ENCODE measurements at regions not wholly inside any gene's neighbourhood (a gene's known extent, or its start where the extent isn't known, plus 50 kb on each side); places are given as distances from the start of the nearest gene placed in this dataset.
"Not testable (repeated sequence)": the region's sequence is repeated elsewhere in the genome, so short reads cannot be mapped to it uniquely, and the experiment has no call there.

DNA sequence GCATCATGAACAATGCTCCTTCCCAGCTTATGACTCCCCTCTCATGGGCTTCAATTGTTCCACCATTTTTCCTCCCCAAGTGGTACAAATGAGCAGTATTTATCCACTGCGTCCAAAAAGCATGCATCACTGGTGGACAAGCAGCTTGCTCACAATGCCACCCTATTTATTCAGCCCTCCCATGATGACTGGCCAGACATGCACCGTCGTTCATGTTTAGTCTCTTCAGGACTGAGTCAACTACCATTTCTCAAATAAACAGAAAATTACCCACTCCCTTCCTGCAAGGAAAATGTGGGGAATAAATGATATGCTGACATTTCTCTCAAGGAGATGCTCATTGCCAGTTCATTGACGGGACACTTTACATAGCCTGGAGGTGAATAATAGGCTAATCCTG, 300.4 kb downstream of the C6orf118 start:
- DNase-seq (ENCODE audit: low spot score) = no peak

DNA sequence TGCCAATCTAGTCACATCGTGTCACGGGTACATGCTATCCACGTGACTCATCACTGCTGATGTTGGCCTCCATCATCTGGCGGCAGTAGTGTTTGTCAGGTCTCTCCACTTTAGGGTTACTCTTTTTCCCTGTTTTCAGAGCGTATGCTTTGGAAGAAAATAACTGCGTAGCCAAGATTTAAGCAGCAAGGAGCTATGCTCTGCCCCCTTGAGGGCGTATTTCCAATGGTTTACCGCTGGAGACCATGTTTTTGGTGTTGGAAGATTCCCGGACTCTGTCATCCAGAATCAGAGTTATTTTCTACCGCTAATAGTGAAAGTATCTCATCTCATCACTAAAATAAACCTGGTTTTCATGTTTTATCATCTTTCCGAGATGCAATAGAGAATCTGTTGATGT, 306.5 kb downstream of the C6orf118 start:
- DNase-seq (ENCODE audit: low spot score) = no peak

DNA sequence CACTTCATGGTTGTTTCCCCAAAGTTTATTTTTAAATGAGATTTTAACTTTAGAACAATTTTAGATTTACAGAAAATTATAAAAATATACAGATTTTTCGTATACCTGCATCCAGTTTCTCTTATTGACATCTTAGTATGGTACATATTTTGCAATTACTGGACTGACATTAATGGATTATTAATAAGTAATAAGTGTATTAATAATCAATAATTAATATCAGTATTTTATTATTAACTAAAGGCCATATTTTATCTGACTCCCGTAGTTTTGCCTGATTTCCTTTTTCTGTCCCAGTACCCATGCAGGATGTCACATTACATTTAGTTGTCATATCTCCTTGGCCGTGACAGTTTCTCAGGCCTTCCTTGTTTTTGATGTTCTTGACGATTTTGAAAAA, 307.0 kb downstream of the C6orf118 start:
- no peak for DNase-seq (ENCODE audit: low spot score)

DNA sequence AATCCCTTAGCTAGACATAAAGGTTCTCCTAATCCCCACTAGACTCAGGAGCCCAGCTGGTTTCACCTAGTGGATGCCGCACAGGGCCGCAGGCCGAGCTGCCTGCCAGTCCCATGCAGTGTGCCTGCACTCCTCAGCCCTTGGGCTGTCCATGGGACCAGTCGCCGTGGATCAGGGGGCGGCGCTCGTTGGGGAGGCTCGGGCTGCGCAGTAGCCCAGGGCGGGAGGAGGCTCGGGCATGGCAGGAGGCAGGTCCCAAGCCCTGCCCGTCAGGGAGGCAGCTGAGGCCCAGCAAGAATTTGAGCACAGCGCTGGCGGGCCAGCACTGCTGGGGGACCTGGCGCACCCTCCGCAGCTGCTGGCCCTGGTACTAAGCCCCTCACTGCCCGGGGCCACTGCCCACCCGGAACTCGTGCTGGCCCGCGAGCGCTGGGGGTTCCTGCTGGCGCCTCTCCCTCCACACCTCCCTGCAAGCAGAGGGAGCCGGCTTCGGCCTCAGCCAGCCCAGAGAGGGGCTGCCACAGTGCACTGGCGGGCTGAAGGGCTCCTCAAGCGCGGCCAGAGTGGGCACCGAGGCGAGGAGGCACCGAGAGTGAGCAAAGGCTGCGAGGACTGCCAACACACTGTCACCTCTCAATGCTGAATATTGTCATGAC, 307.8 kb downstream of the C6orf118 start:
- DNase-seq (ENCODE audit: low spot score) = no peak

DNA sequence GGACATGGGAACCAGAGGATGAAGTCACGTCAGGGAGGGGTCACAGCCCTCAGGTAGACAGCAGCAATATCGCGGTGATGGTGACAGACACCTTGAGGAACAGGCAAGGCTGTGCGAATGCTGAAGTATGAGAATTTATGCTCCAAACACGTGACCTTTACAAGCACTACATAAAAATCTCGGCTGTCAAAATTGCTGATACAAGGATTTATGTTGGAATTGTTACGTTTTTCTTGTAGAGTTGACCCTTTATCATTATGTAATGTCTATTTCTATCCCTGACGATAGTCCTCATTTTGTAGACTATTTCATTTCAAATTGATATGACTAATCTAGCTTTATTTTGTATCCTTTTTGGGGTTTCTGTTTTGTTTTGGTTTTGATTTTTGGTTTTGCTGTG, 311.1 kb downstream of the C6orf118 start:
- DNase-seq (ENCODE audit: low spot score) = no peak

DNA sequence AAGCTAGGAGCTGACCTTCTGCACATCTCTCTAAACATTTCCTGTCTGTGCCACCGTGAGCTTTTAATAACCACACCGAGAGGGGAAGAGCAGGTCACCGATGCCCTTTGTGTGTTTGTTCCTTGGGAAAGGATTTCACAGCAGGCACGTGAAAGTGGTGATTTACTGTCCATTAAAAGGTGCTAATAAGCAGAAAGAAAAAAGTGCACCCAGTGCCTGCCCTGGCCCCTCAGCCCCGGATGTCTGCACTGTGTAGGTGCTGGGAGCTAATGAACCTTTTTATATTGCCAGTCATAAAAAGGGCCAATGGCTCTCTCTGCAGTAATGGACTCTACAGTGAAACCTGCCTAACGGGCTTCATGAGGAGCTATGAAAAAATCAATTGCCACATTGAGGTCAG, 312.6 kb downstream of the C6orf118 start:
- DNase-seq (ENCODE audit: low spot score) = no peak

DNA sequence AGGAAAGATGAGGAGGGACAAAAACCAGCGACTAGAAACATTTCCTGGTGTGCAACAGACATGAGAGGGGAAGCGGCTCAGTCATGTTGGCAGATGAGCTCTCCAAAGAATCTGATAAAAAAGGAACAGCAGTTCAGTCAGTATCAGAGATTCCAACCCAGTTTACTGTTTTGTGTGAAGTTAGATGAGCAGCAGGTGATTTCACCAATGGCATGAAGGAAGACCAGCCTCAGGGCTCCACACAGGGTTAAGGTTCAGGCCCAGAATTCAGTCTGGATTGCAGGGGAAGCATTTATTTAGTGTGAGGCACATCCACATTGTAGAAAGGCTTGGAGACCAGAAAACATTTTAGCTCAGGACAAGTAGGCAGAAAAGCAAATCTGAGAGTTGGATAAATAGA, 317.8 kb downstream of the C6orf118 start:
- no peak for DNase-seq (ENCODE audit: low spot score)

DNA sequence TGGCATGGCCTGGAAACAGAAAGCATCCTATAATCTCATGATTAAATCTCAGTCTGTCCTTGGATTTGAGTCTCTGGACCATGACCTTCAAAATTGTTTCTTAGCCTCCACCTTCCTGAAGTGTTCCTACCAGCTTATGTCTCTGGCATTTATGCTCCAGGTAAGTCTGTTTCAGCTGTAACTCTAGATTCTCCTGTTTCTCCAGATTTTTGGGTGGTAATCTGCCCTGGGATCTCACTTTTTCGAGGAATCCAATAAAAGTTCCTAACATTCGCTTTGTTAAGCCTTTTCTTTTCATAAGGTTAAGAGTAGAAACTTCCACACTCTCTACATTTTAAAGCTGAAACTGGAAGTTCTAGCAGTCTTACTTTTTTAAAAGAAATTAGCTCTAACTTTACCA, 318.5 kb downstream of the C6orf118 start:
- no peak for DNase-seq (ENCODE audit: low spot score)

DNA sequence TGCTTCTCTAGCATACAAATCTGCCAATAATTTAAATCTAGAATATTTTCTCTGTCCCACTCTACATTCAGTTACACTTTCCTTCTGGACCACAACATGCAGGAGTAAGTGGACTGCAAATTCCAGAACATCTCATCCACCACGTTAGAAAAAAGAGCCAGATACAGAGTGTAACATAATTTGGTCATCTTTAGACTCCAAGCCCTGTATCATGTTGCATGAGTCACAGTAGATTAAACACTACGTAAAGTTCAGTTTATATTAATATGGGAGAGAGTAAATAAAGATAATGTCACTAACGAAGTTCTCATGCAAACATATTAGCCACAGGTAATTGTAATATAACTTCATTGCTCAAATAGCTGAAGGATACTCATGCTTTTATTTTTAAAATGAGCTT, 327.0 kb downstream of the C6orf118 start:
- no peak for DNase-seq (ENCODE audit: low spot score)

DNA sequence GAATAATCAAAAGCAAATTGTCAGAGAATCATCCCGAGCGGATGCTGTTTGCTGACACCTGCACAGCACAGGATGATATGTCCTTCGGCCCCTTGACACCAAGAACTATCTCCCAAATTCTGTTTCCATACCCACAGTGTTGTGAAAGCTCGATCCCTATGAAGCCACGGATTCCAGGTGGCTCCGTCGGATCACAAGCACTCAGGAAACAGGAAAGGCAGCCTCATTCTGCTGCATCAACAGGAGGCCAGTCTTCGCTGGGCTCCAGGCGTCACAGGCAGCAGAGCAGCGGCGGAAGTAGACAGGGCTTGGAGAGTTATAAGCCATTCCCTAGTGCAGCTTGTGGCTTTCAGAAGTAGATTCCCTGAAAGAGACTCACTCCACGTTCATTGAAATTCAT, 342.3 kb downstream of the C6orf118 start:
- no peak for DNase-seq (ENCODE audit: low spot score)

DNA sequence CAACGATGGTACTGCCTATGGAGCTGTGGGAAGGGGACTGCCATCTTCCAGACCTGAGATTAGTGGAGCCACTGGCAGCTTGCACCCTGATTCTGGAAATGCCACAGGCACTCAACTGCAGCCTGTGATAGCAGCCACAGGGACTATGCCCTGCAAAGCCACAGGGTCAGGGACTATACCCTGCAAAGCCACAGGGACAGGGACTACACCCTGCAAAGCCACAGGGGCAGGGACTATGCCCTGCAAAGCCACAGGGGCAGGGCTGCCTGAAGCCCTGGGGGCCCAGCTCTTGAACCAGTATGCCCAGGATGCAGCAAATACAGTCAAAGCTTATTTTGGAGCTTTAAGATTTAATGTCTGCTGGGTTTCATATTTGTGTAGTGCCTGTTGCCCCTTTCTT, 346.6 kb downstream of the C6orf118 start:
- DNase-seq (ENCODE audit: low spot score) = no peak

DNA sequence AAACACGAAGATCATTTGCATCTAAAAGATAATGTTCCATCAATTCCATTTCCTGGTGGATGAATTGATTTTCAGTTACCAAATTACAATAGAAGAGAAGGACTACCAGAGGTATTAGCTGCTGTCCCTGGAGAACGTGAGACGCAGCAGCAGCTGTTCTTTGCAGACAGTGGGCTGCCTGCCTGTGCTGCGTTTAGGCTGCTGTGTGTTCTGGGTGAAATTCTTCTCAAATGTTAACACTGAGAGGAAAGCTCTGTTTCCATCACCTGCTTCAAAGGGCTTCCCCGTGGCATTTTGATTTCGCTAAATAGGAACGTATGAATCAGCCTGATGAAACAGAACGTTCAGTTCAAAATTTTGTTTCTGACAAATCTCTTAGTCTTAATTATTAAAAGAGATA, 362.2 kb downstream of the C6orf118 start:
- DNase-seq (ENCODE audit: low spot score) = no peak

DNA sequence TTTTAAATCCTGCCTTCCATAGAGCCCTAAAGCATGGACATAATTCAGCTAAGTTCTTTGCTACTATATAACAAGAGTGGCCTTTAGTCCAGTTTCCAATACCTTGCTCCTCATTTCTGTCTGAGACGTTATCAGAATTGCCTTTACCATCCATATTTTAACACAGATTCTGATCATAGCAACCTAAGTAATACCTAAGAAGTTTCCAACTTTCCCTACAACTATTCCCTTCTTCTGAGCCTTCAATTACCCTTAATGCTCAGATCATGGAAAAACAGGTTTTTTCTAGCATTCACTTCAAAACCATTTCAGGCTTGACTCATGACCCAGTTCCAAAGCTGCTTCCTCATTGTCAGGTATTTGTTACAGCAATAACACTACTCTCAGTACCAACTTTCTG, 367.1 kb downstream of the C6orf118 start:
- DNase-seq (ENCODE audit: low spot score) = no peak

DNA sequence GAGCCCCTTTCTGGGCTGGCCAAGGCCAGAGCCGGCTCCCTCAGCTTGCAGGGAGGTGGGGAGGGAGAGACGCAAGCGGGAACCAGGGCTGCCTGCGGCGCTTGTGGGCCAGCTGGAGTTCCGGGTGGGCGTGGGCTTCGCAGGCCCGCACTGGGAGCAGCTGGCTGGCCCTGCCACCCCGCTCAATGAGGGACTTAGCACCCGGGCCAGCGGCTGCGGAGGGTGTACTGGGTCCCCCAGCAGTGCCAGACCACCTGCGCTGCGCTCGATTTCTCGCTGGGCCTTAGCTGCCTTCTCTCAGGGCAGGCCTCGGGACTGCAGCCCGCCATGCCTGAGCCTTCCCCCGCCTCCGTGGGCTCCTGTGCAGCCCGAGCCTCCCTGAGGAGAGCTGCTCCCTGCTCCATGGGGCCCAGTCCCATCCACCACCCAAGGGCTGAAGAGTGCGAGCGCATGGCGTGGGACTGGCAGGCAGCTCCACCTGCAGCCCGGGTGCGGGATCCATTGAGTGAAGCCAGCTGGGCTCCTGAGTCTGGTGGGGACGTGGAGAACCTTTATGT, 376.1 kb downstream of the C6orf118 start:
- not testable (repeated sequence) for DNase-seq (ENCODE audit: low spot score)

DNA sequence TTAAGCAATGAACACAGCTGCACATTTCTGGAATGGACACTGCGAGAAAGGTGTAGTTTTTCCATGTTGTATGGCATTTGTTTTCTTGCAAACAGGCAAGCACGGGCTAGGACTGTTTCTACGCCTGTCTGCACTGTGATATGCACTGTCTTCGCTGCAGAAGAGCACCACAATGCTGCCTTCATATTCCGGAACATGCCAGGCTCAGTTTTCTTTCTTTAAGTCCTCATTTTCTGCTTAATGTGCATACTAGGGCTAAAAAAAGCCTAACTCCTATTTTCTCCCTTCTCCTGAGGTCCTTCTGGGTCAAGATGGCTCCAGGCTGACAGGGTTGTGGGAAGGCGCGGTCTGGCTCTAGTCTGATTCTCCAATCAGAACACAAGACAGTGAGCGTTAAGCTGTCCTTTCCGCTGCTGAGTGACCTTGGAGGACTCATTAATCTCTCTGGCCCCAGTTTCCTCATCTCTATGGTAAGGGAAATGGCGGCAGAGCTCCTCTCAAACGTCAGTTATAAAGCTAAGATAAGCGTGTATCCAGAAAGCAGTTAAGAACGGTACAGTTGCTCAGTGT, 379.9 kb downstream of the C6orf118 start:
- DNase-seq (ENCODE audit: low spot score) = no peak

DNA sequence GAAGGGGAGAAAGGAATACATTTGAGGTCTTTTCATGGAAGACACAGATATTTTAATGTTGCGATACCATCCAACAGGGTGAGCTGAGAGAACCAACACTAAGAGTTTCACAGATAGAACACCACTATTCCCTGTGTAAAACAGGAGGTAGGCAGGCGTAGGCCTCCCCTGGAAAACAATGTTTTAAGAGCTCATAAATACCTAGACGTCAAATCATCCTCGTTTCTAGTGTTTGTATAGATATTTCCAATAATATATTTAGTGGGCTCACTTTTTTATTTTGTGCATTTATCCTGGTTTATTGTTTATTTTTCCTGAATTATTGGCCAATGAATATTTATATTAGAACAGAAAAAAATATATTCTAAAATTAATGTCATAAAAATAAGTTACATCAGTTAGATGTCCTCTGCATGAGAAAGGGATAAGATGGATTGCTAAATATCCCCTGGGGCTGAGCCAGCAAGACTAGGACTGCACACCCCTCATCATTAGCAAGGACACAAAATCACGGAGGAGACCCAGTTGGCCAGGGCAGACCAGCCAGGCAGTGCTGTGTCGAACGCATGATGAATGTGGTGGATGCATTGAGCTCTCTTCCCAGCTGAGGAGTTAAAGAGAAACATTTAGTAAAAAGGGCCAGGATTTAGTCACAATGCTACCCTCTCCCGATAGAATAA, 380.5 kb downstream of the C6orf118 start:
- DNase-seq (ENCODE audit: low spot score) = no peak

DNA sequence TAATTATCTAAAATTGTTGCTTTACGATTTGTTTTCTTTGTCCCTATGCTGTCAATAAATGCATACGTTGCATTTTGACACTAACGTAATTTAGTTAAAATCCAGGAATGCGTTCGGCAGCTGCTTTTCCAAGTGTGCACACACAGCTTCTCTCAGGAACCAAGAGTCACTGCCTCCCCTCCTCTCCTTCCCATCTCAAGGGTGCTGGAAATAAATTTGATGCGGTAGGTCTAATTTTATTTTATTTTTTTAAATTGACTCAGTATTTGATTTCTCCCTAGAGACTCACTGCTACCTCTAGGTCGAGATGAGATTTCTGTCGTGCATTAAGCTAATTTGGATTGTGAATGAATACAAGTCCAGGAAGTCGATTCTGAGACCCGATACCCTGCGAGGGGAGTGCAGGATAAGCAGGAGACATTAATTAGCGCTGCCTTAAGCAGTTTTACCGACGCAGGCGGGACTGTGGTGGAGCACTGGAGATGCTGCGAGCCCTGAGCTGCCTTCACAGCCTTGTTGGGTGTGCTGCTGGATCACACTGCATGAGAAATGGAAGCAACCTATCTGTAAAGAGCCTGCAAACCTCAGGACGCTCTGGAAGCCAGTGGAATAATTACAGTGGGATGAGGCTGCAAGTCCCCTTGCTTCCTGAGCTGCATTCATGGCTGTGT, 381.2 kb downstream of the C6orf118 start:
- DNase-seq (ENCODE audit: low spot score) = no peak

DNA sequence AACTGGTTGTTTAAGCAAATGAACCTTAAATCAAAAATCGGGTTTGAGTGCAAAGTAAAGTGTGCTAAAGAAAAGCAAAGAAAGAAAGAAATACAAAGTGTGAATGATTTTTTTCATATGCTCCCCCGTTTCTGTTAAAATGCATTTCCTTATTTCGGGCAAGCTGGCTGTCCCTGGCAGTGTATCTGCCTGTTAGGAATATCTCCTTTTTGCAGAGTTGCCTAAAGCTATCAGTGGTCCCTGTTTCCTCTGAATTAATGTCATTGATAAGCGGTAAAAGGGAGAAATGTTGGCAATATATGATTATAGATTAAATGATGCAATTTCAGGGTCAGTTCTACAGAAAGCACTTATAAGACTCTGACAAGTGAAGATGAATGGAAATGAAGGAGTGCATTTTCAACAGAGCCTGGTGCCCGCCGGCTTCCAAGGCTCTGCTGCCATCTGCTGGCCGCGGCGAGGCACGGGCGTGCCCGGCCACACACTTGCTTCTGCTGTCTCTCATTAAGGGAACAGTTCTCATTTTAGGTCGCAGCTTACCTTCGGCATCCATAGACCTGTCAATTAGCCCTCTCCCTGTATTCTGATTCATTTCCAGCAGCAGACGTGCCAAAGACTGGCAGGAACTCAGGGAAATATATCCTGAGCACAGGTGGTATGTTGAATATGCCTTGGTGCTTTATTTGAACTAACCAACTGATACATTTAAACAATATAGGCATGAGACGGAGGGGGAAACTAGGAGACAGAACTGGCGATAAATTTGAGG, 381.9 kb downstream of the C6orf118 start:
- DNase-seq (ENCODE audit: low spot score) = peak; percentile 34

DNA sequence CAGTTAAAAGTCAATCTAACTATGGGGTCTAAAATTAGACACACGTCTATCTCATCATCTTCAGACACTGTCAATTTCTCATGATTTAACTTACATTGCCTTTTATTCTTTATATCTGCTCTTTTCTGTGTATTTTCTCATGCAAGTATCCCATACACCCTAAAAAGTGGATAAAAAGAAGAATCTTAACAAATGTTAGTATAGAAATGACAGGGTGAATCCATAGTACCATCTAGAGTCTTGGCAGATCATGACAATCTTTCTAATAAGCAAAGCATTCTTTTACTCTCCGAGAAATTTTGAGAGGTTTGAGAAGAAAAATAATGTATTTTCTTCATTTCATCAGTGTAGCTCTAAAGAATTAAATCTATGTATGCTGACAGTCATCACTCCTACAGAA, 382.7 kb downstream of the C6orf118 start:
- DNase-seq (ENCODE audit: low spot score) = no peak

DNA sequence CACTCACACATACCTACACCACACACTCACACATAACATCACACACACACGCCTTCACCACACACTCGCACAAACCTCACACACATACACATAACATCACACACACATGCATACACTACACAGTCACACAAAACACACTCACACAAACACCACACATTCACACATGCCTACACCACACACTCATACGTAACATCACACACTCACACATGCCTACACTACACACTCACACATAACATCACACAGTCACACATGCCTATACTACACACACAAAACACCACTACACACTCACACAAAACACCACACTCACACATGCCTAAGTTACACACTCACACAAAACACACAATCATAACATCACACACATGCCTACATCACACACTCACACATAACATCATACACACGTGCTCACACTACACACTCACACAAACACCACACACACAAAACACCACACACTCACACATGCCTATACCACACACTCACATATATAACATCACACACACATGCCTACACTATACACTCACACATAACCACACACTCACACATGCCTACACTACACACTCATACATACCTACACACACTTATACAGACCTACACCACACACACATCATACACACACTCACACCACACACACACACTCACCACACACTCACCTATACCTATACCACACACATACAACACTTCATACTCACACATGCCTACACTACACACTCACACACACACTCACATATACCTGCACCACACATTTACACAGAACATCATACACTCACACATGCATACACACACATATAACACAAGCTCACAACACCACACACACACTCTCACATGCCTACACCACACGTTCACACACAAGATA, 383.5 kb downstream of the C6orf118 start:
- DNase-seq (ENCODE audit: low spot score) = no peak

DNA sequence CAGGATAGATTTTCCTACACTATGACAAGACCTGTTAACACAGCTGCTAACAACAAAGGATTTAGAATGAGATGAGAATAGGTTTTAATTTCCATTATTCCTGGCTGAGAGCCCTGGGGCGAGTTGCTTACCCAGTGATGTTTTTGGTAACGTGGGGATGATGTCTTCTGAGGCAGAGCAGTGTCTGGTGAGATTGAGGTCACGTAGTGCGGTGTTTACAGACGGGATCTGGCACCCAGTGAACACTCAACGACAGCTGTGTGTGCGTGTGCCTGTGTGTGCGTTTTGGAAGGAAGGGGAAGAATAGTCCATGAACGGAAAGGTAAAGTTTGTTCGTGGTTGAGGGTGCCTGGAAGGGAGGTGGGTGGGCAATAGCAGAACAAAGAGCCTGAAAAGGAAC, 384.7 kb downstream of the C6orf118 start:
- no peak for DNase-seq (ENCODE audit: low spot score)

All from RKO (cell line).